ENCODE measurements at regions not wholly inside any gene's neighbourhood (a gene's known extent, or its start where the extent isn't known, plus 50 kb on each side); places are given as distances from the start of the nearest gene placed in this dataset.

- TF ChIP-seq CTCF (conservative IDR thresholded peaks at IDR 0.05; ENCODE audit: low read depth, low read length) (no peak), EZH2 (IDR thresholded peaks at IDR 0.05; ENCODE audit: borderline replicate concordance, low read depth, low read length, poor library complexity, severe bottlenecking) (no peak)
Measured at GRCh38 chr6:170188571-170189001, 102.3 kb downstream of the DLL1 start.
